ENCODE measurements at regions not wholly inside any gene's neighbourhood (a gene's known extent, or its start where the extent isn't known, plus 50 kb on each side); places are given as distances from the start of the nearest gene placed in this dataset.

GRCh38 chr17:13400491-13400890 is 201.2 kb downstream of the HS3ST3A1 start:
- CTCF ChIA-PET, result no interaction called here
- intact Hi-C loops (cut with micrococcal nuclease; ENCODE audit: unreplicated experiment), result no loop called here
- Histone ChIP-seq H3K4me3 (ENCODE audit: low read depth, low read length) (no peak overlapping the region), H3K27me3 (replicated peaks; ENCODE audit: control insufficient read depth, insufficient read depth, low read length) (no peaks in the 10 kb centered on the region), H3K4me1 (no peaks in the 10 kb centered on the region), H3K9me3 (no peaks in the 10 kb centered on the region), H3K36me3 (ENCODE audit: control insufficient read depth, insufficient read depth, low read length) (no peaks in the 10 kb centered on the region)
- BruUV-seq (replicated peaks), result no TSS peak
- DNase-seq, result no peak
- H3K4me1 Mint-ChIP-seq (ENCODE audit: low read depth, unreplicated experiment), result no peaks in the 10 kb centered on the region
- no peaks in the 10 kb centered on the region for H3K36me3 Mint-ChIP-seq (ENCODE audit: insufficient read depth, unreplicated experiment)
- H3K4me3 Mint-ChIP-seq (ENCODE audit: unreplicated experiment), result no peak overlapping the region
- no peak overlapping the region for H3K27ac Mint-ChIP-seq (ENCODE audit: unreplicated experiment)
- TF ChIP-seq, protein P1, sequence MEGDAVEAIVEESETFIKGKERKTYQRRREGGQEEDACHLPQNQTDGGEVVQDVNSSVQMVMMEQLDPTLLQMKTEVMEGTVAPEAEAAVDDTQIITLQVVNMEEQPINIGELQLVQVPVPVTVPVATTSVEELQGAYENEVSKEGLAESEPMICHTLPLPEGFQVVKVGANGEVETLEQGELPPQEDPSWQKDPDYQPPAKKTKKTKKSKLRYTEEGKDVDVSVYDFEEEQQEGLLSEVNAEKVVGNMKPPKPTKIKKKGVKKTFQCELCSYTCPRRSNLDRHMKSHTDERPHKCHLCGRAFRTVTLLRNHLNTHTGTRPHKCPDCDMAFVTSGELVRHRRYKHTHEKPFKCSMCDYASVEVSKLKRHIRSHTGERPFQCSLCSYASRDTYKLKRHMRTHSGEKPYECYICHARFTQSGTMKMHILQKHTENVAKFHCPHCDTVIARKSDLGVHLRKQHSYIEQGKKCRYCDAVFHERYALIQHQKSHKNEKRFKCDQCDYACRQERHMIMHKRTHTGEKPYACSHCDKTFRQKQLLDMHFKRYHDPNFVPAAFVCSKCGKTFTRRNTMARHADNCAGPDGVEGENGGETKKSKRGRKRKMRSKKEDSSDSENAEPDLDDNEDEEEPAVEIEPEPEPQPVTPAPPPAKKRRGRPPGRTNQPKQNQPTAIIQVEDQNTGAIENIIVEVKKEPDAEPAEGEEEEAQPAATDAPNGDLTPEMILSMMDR (IDR thresholded peaks at IDR 0.05; ENCODE audit: insufficient read depth in 1 of 2, low read depth in 1 of 2, low read length in 1 of 2, severe bottlenecking in 1 of 2, unreplicated experiment in 1 of 2), result no peak
- no peaks in the 10 kb centered on the region for H3K27me3 Mint-ChIP-seq (ENCODE audit: insufficient read depth, unreplicated experiment)
- no peaks in the 10 kb centered on the region for H3K9me3 Mint-ChIP-seq (ENCODE audit: unreplicated experiment)
- POLR2A ChIA-PET, result no interaction called here

- Mint-ChIP-seq H3K27ac (ENCODE audit: unreplicated experiment) (no peak overlapping the region), H3K9me3 (ENCODE audit: unreplicated experiment) (no peaks in the 10 kb centered on the region), H3K27me3 (ENCODE audit: insufficient read depth, unreplicated experiment) (no peaks in the 10 kb centered on the region), H3K4me3 (ENCODE audit: unreplicated experiment) (no peak overlapping the region), H3K4me1 (ENCODE audit: low read depth, unreplicated experiment) (no peaks in the 10 kb centered on the region), H3K36me3 (ENCODE audit: insufficient read depth, unreplicated experiment) (no peaks in the 10 kb centered on the region)
- Histone ChIP-seq H3K4me1 (no peaks in the 10 kb centered on the region), H3K9me3 (no peaks in the 10 kb centered on the region), H3K4me3 (ENCODE audit: low read depth, low read length) (no peak overlapping the region), H3K27me3 (replicated peaks; ENCODE audit: control insufficient read depth, insufficient read depth, low read length) (no peaks in the 10 kb centered on the region), H3K36me3 (ENCODE audit: control insufficient read depth, insufficient read depth, low read length) (no peaks in the 10 kb centered on the region)
- intact Hi-C loops (cut with micrococcal nuclease; ENCODE audit: unreplicated experiment), result no loop called here
- TF ChIP-seq, protein P1 (IDR thresholded peaks at IDR 0.05; ENCODE audit: insufficient read depth in 1 of 2, low read depth in 1 of 2, low read length in 1 of 2, severe bottlenecking in 1 of 2, unreplicated experiment in 1 of 2), result no peak
- BruUV-seq (replicated peaks), result no TSS peak
- DNase-seq, result no peak
- POLR2A ChIA-PET, result no interaction called here
- CTCF ChIA-PET, result no interaction called here
Measured at GRCh38 chr17:13398853-13399252, 202.9 kb downstream of the HS3ST3A1 start.

DNA sequence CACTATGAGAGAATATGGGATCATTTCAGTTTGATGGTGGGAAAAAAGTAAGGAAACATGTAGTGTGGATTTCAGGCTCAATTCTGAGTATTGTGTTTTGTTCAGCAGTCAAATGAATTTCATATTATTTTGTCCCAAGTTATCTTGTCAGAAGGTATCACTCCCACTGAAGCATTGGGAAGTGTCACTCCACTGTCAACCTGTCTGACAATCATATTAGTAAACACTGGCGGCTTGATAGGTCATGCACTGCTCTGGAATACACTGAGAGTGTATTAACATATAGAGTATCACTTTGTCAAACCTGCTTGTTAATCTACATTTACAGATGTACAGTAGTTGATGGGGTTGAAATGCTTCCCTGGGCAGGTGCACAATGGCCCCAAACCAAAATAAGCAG is 203.6 kb downstream of the HS3ST3A1 start:
- H3K9me3 ChIP-seq, result no peaks in the 10 kb centered on the region
- no peak overlapping the region for H3K4me3 ChIP-seq (ENCODE audit: low read depth, low read length)
- CTCF ChIA-PET, result no interaction called here
- Mint-ChIP-seq H3K9me3 (ENCODE audit: unreplicated experiment) (no peaks in the 10 kb centered on the region), H3K27me3 (ENCODE audit: insufficient read depth, unreplicated experiment) (no peaks in the 10 kb centered on the region), H3K4me3 (ENCODE audit: unreplicated experiment) (no peak overlapping the region), H3K4me1 (ENCODE audit: low read depth, unreplicated experiment) (no peaks in the 10 kb centered on the region), H3K36me3 (ENCODE audit: insufficient read depth, unreplicated experiment) (no peaks in the 10 kb centered on the region), H3K27ac (ENCODE audit: unreplicated experiment) (no peak overlapping the region)
- POLR2A ChIA-PET, result no interaction called here
- BruUV-seq (replicated peaks), result no TSS peak
- no peaks in the 10 kb centered on the region for H3K4me1 ChIP-seq
- no peaks in the 10 kb centered on the region for H3K27me3 ChIP-seq (replicated peaks; ENCODE audit: control insufficient read depth, insufficient read depth, low read length)
- TF ChIP-seq, protein P1 (IDR thresholded peaks at IDR 0.05; ENCODE audit: insufficient read depth in 1 of 2, low read depth in 1 of 2, low read length in 1 of 2, severe bottlenecking in 1 of 2, unreplicated experiment in 1 of 2), result no peak
- intact Hi-C loops (cut with micrococcal nuclease; ENCODE audit: unreplicated experiment), result no loop called here
- no peak for DNase-seq
- no peaks in the 10 kb centered on the region for H3K36me3 ChIP-seq (ENCODE audit: control insufficient read depth, insufficient read depth, low read length)
